Activated T-helper 1 cell treated with anti-CD3 and anti-CD28 coated beads, Interleukin-12 subunit alpha, Interleukin-12 subunit beta, Interleukin-2, Interleukin-4 antibody, amounts not matched to agents 30 ng/mL and 10 ng/mL and 1 ng/mL, durations not matched to agents 14 hours and 24 hours and 36 hours (primary cell): ENCODE measurements at regions not wholly inside any gene's neighbourhood (a gene's known extent, or its start where the extent isn't known, plus 50 kb on each side); places are given as distances from the start of the nearest gene placed in this dataset.

Experiments used
- DNase-seq: peaks from one replicate; pipeline ENCODE4 v3.0.0; 2021; ENCODE audit warnings: low spot score
- H3K27ac Mint-ChIP-seq: one replicate; pipeline ENCODE4 v1.8.0; 2021; ENCODE audit warnings: mild to moderate bottlenecking, mixed read lengths
- H3K27me3 Mint-ChIP-seq: one replicate; pipeline ENCODE4 v1.8.0; 2022; ENCODE audit warnings: mild to moderate bottlenecking, moderate library complexity, mixed read lengths; ENCODE audit not compliant: insufficient read depth
- H3K36me3 Mint-ChIP-seq: one replicate; pipeline ENCODE4 v1.8.0; 2021; ENCODE audit warnings: low read depth, mixed read lengths
- H3K4me1 Mint-ChIP-seq: one replicate; pipeline ENCODE4 v1.8.0; 2021; ENCODE audit warnings: low read depth, mixed read lengths
- H3K4me3 Mint-ChIP-seq: one replicate; pipeline ENCODE4 v1.8.0; 2021; ENCODE audit warnings: mild to moderate bottlenecking, moderate library complexity, mixed read lengths
- H3K9me3 Mint-ChIP-seq: one replicate; pipeline ENCODE4 v1.8.0; 2021; ENCODE audit warnings: mixed read lengths
- intact Hi-C: fragments of 100-400 bp; cut with micrococcal nuclease; formaldehyde crosslinking; loops from one replicate; pipeline ENCODE4 v1.15.1; 2024

DNA sequence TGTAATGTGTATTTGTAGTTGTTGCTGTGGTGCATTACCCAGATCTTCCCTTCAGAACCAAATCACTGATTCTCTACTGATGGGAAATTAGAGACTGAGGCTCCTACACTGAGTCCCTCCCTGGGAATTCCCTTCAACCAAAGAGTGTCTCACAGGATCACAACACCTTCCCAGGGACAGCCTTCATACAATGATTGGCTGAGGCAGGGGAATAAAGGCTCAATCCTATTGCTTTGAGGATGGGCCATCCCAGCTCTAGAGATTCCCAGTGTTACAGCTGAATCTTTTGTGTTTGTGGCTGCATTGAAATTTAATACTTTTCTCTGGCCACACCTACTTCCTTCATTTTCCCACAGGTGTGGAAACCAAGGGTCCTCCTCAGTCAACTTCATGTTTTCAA is 96.4 kb upstream of the ELL2 start:
- intact Hi-C loops, result no loop called here
- DNase-seq, result no peak
- Mint-ChIP-seq H3K36me3 (no peaks in the 10 kb centered on the region), H3K27ac (no peak overlapping the region), H3K27me3 (no peaks in the 10 kb centered on the region), H3K9me3 (no peaks in the 10 kb centered on the region), H3K4me1 (peaks cover 5% of the 10 kb centered on the region), H3K4me3 (no peak overlapping the region)

DNA sequence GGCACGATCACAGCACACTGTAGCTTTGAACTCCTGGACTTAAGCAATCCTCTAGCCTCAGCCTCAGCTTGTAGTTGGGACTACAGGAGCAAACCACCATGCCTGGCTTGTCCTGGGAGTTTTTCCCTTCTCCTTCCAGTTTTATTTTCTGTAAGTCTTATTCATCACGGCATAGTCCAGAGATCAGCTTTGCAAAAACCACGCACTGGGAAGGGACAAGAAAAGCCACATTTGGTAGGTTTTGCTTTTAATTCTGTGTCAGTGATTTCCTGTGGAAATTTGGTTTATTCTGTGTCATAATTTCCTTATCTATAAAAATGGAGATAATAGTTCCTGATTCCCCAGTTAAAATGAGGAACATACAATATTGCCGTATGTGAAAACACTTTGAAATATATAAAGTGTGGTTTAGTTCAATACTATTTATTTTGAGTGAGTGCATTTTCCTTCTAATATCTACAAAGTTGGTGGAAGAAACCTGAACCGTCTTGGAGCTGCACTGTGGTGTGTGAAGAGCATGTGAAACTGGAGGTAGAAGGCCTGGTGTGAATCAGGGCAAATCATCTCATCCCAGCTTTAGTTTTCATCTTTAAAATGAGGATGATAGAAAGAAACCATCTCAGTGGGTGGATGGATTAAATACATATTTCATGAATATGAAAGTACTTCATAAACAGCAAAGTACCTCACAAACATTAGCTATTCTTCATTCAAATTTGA is 92.8 kb upstream of the ELL2 start:
- DNase-seq, result no peak
- Mint-ChIP-seq H3K4me1 (peaks cover 5% of the 10 kb centered on the region), H3K27me3 (no peaks in the 10 kb centered on the region), H3K36me3 (no peaks in the 10 kb centered on the region), H3K4me3 (no peak overlapping the region), H3K9me3 (peaks cover 6% of the 10 kb centered on the region), H3K27ac (no peak overlapping the region)
- intact Hi-C loops, result loop anchor here (5.0 kb wide), 1 partner anchor 77 kb away; no protein-coding TSS in a partner anchor

DNA sequence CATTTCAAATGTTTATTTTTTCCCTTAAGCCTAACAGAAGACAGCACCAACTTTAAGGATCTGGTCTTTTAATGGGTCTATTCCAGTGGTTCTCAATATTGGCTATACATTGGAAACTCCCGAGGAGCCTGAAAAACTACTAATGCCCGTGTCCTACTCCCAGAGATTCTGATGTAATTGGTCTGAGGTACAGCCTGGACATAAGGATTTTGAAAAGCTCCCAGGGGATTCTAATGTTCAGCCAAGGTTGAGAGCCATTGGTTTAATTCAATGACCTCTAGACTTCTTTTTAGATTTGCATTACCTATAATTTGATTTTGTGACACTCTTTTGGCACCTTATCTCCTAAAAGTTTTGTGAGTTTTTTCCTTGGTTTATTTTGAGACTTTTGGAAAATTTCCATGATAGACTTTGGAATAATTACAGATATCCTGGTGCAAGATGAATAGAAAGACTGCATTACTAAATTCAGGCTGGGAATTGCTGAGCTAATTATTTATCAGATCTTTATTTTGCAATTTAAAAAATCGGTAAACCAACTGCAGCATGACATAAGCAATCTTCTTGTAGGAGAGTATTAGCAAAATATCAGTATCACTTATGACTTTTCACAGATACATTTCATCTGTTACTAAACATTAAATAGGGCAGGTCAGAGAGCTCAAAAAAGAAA is 91.5 kb upstream of the ELL2 start:
- H3K36me3 Mint-ChIP-seq, result no peaks in the 10 kb centered on the region
- intact Hi-C loops, result loop anchor here (5.0 kb wide), 1 partner anchor 76 kb away; no protein-coding TSS in a partner anchor
- peaks cover 6% of the 10 kb centered on the region for H3K9me3 Mint-ChIP-seq
- DNase-seq, result no peak
- no peaks in the 10 kb centered on the region for H3K27me3 Mint-ChIP-seq
- H3K4me1 Mint-ChIP-seq, result peaks cover 5% of the 10 kb centered on the region
- no peak overlapping the region for H3K4me3 Mint-ChIP-seq
- no peak overlapping the region for H3K27ac Mint-ChIP-seq

DNA sequence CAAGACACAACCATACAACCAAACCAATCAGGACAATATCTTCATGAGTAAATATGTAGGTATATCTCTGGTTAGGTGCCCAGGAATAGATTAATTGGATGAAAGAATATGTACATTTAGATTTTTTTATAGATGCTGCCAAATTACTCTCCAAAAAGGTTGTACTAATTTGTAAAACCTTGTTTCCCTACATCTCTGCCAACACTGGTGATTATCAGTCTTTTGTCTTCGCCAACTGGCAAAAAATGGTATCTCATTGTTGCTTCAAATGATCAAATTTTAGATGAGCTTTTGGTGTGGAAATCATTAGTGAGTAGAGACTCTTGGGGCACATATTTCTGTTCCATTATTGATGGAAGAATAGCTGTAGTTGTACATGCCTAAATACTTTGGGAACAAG is 90.7 kb upstream of the ELL2 start:
- no peaks in the 10 kb centered on the region for H3K27me3 Mint-ChIP-seq
- H3K4me1 Mint-ChIP-seq, result peaks cover 5% of the 10 kb centered on the region
- H3K36me3 Mint-ChIP-seq, result no peaks in the 10 kb centered on the region
- intact Hi-C loops, result loop anchor here (5.0 kb wide), 1 partner anchor 75 kb away; no protein-coding TSS in a partner anchor
- peaks cover 6% of the 10 kb centered on the region for H3K9me3 Mint-ChIP-seq
- no peak for DNase-seq
- no peak overlapping the region for H3K27ac Mint-ChIP-seq
- H3K4me3 Mint-ChIP-seq, result no peak overlapping the region

DNA sequence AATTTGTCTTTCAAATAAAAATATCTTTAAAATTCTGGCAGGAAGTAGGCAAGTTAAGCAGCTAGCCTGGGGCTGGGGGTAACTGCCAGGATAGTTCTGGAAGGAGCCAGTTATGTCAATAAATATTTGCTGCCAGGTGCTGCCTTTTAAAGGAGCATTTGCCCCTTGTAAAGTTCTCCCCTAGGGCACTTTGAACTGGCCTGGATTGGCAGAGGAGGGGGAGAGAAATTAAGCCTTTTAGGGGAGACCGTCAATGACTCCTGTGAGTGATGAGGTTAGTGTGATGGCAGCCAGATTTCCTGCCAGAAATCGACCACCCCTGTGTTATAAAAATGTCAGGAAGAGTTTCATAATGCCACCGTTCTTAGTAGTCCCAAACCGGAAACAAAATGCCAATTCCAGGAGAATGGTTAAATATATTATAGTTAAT is 89.8 kb upstream of the ELL2 start:
- Mint-ChIP-seq H3K4me3 (no peak overlapping the region), H3K27me3 (no peaks in the 10 kb centered on the region), H3K9me3 (peaks cover 6% of the 10 kb centered on the region), H3K27ac (no peak overlapping the region), H3K36me3 (no peaks in the 10 kb centered on the region), H3K4me1 (peaks cover 5% of the 10 kb centered on the region)
- intact Hi-C loops, result loop anchor here (5.0 kb wide), 1 partner anchor 74 kb away; no protein-coding TSS in a partner anchor
- DNase-seq, result no peak

DNA sequence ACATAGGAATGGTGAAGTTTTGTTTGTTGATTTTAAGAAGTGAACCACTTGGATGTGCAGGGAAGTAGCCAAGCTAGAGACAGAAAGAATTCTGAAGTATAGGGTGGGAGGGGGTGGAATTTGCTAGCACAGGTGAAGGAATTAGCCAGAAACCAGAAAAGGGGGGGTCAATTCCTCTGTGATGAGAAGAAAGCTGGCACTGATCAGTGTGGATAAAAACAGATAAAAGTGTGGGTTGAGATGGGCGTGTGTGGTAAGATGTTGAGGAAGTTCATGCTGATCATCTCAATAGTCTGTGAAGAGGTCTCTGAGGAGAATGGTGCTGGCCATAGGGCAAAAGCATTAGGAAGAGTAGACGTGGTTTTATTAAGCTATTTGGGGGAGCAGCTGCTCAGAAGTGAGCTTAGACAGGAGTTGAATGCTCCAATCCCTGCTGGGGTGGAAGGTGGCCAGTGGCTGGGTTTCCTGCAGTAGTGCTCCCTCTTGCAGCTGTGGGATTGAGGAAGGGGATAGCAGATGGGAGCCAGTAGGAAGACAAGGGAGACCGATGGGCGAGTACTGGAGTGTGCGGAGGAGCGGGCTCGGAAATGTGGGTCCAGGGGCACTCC is 88.7 kb upstream of the ELL2 start:
- no peaks in the 10 kb centered on the region for H3K27me3 Mint-ChIP-seq

DNA sequence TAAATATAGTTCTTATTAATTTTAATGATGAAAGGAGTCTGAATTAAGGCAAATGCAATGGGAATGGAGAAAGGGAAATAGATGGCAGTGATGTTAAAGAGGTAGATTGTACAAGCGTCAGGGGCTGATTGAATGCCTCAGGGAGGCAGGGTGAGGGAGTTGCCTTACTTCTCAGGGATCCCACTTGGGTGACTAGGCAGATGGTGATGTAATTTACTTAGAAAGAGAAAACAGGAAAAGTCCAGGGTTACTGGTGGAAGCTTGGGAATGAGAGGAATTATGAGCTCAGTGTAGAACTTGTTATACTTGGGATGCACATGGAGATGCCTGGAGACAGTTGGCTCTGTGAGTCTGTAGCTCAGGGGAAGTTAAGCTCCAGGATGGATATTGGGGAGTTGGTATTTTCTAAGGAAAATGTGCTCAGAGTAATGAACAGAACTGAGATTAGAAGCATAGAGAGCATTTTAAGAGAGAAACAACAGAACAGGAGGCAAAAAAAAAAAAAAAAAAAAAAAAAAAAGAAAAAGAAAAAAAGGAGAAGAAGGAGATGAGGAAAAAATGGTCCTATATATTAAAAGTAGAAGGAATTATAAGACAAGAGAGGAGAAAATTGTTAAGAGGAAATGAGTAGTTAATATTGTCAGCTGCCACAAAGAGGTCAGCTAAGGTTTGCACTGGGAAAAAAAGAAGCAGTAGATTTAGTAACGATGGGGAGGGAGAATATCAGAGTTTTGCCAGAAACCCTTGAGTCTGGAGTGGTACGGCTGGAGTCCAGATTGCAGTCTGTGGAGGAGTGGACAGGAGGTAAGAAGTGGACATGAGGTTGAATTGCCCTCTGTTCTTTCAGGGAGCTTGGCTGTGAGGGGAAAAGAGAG is 88.0 kb upstream of the ELL2 start:
- DNase-seq, result no peak
- no peak overlapping the region for H3K4me3 Mint-ChIP-seq

More for the DNA sequence above, 88.7 kb upstream of the ELL2 start:
- intact Hi-C loops, result loop anchor here (5.0 kb wide), 1 partner anchor 73 kb away; no protein-coding TSS in a partner anchor
- DNase-seq, result no peak
- Mint-ChIP-seq H3K9me3 (peaks cover 6% of the 10 kb centered on the region), H3K36me3 (no peaks in the 10 kb centered on the region), H3K4me3 (no peak overlapping the region), H3K4me1 (peaks cover 5% of the 10 kb centered on the region), H3K27ac (no peak overlapping the region)

DNA sequence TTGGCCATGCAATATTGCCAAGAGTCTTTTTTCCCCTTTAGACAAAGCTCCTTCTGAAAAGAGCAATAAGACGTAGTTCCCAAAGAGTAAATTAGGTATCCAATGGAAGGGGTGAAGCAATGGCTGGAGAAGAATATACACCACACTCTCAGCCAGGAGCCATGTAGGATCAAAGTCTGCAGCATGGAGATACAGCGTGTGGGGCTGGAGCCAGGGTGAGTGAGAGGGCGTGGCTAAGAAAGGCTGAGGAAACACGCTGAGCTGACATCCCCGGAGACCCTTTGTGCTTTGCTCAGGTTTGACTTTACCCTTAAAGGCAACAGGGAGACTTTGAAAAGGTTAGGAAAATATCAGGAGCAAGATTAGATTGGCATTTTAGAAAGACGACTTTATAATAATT is 87.1 kb upstream of the ELL2 start:
- no peaks in the 10 kb centered on the region for H3K36me3 Mint-ChIP-seq
- no peak for DNase-seq
- peaks cover 6% of the 10 kb centered on the region for H3K9me3 Mint-ChIP-seq
- H3K4me1 Mint-ChIP-seq, result no peaks in the 10 kb centered on the region
- H3K4me3 Mint-ChIP-seq, result no peak overlapping the region
- no peak overlapping the region for H3K27ac Mint-ChIP-seq
- intact Hi-C loops, result no loop called here
- H3K27me3 Mint-ChIP-seq, result no peaks in the 10 kb centered on the region

More for the DNA sequence above, 88.0 kb upstream of the ELL2 start:
- Mint-ChIP-seq H3K9me3 (peaks cover 6% of the 10 kb centered on the region), H3K27ac (no peak overlapping the region), H3K4me1 (peaks cover 3% of the 10 kb centered on the region), H3K27me3 (no peaks in the 10 kb centered on the region), H3K36me3 (no peaks in the 10 kb centered on the region)
- intact Hi-C loops, result loop anchor here (5.0 kb wide), 1 partner anchor 72 kb away; no protein-coding TSS in a partner anchor

DNA sequence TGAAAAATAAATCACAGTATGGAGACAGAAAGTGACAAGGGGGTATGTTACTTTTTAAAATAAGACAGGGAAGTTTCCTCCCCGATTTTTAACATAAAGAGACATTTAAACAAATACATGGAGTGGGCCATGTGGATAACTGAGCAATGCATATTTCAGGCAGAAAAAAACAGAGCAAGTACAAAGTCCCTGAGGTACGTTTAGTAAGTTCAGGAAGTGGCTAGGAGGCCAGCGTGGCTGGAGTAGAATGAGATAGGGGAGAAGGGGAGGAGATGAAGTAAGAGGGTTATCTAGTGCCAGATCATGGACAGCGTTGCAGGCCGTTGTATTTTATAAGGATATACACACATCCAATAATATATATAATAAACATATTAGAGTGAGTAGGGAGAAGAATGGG is 84.2 kb upstream of the ELL2 start:
- Mint-ChIP-seq H3K27ac (no peak overlapping the region), H3K36me3 (no peaks in the 10 kb centered on the region), H3K4me3 (no peak overlapping the region), H3K4me1 (no peaks in the 10 kb centered on the region), H3K9me3 (no peaks in the 10 kb centered on the region), H3K27me3 (no peaks in the 10 kb centered on the region)
- intact Hi-C loops, result no loop called here
- DNase-seq, result no peak

DNA sequence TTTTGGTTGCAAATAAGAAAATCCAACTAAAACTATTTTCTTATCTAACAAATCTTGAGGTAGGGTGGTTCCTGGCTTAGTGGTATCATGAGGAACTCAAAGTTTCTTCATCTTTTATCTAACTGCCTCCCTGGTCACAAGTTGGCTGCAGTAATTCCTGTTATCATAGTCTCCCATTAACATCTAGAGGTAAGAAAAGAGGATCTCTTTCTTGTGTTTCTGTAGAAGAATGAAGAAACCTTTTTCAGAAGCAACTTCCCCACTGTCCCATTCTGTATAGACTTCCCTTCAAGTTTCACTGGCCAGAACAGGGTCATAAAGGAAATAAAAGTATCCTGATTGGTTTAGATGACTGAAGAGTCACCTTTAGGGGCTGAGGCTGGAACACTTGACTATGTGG is 81.8 kb upstream of the ELL2 start:
- peaks cover 2% of the 10 kb centered on the region for H3K36me3 Mint-ChIP-seq
- DNase-seq, result no peak
- H3K9me3 Mint-ChIP-seq, result peaks cover 12% of the 10 kb centered on the region
- no peaks in the 10 kb centered on the region for H3K4me1 Mint-ChIP-seq
- no peak overlapping the region for H3K27ac Mint-ChIP-seq
- intact Hi-C loops, result no loop called here
- no peak overlapping the region for H3K4me3 Mint-ChIP-seq
- H3K27me3 Mint-ChIP-seq, result no peaks in the 10 kb centered on the region

DNA sequence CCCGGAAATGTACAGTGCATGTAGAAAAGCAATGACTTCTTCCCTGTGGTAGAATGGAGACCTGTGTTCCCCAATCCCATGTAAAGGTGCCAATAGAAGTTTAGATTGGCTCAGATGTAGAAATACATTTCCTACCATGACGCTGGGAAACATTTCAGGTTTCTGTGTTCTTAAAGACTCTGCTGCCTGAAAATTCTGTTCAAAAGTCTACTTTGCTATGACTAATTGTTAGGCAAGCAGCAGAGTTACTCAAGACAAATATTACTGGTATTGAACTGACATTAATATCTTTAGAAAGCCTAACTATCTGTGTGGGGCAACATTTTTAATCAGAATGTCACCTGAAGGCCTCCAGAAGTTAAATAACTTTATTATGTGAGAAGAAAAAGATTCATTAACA is 75.5 kb upstream of the ELL2 start:
- Mint-ChIP-seq H3K27ac (no peak overlapping the region), H3K9me3 (peaks cover 16% of the 10 kb centered on the region), H3K4me1 (no peaks in the 10 kb centered on the region), H3K4me3 (no peak overlapping the region), H3K27me3 (no peaks in the 10 kb centered on the region), H3K36me3 (peaks cover 2% of the 10 kb centered on the region)
- no peak for DNase-seq
- intact Hi-C loops, result no loop called here

DNA sequence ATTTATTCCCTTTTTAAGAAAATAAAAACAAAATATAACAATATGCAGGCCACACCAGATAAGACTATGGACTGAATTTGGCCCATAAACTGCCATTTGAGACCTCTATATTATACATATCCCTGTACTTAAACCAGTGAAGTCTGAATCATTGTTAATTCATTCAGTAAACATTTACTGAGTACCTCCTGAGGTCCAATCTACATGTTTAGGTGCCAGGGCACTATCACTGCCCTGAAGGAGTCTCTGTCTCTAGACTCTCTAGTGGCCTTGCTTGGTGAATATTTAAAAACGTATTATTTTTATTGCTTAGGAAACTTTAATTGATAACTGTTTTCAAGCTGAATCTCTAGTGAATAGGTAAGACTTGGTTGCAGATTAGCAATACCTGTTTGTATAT is 74.7 kb upstream of the ELL2 start:
- intact Hi-C loops, result no loop called here
- H3K4me1 Mint-ChIP-seq, result no peaks in the 10 kb centered on the region

More for the DNA sequence above, 74.7 kb upstream of the ELL2 start:
- peaks cover 16% of the 10 kb centered on the region for H3K9me3 Mint-ChIP-seq
- H3K36me3 Mint-ChIP-seq, result peaks cover 2% of the 10 kb centered on the region
- H3K27ac Mint-ChIP-seq, result no peak overlapping the region
- no peaks in the 10 kb centered on the region for H3K27me3 Mint-ChIP-seq
- DNase-seq, result no peak
- no peak overlapping the region for H3K4me3 Mint-ChIP-seq
